Astrocyte of the spinal cord (primary cell): ENCODE measurements at regions not wholly inside any gene's neighbourhood (a gene's known extent, or its start where the extent isn't known, plus 50 kb on each side); places are given as distances from the start of the nearest gene placed in this dataset.
A peak's percentile ranks its signal among the peaks of the same experiment; 100 is the strongest.

Experiments used
- DNase-seq: peaks from one replicate; pipeline ENCODE4 v3.0.0; 2011; ENCODE audit warnings: low read depth, low spot score
- H3K4me3 ChIP-seq: 2 replicates; pipeline ENCODE4 v1.5.1; 2011; ENCODE audit warnings: low read depth, mild to moderate bottlenecking, low read length, moderate library complexity
- CTCF ChIP-seq: IDR thresholded peaks from 2 replicates; pipeline ENCODE4 v1.5.1; 2012; ENCODE audit warnings: low read depth, mild to moderate bottlenecking, low read length, inconsistent platforms
- in situ Hi-C: cut with HindIII; loops from 2 replicates; pipeline ENCODE4 v1.10.0; 2017; ENCODE audit warnings: low sequenced_read_pairs

- in situ Hi-C loops, result no loop called here
- H3K4me3 ChIP-seq, result no peak overlapping the region
- TF ChIP-seq CTCF, result no peak
- DNase-seq, result no peak
These were observed 176.5 kb downstream of the MREG start for GRCh38 chr2:215836881-215837280.

GRCh38 chr2:215835657-215836056 lies 177.7 kb downstream of the MREG start:
- in situ Hi-C loops, result no loop called here
- no peak for DNase-seq
- H3K4me3 ChIP-seq, result no peak overlapping the region
- TF ChIP-seq CTCF, result no peak

GRCh38 chr2:215835231-215835630 lies 178.1 kb downstream of the MREG start:
- in situ Hi-C loops, result no loop called here
- no peak for TF ChIP-seq CTCF
- DNase-seq, result no peak
- H3K4me3 ChIP-seq, result no peak overlapping the region

- in situ Hi-C loops, result no loop called here
- DNase-seq, result peak; percentile 91
- no peak for TF ChIP-seq CTCF
- H3K4me3 ChIP-seq, result no peak overlapping the region
These were observed 179.7 kb downstream of the MREG start for GRCh38 chr2:215833531-215834162.

GRCh38 chr2:215832791-215833190 lies 180.6 kb downstream of the MREG start:
- H3K4me3 ChIP-seq, result no peak overlapping the region
- TF ChIP-seq CTCF, result no peak
- no peak for DNase-seq
- in situ Hi-C loops, result no loop called here

GRCh38 chr2:215831296-215831913 lies 181.9 kb downstream of the MREG start:
- no peak for TF ChIP-seq CTCF
- no peak overlapping the region for H3K4me3 ChIP-seq
- no peak for DNase-seq
- in situ Hi-C loops, result no loop called here
